ENCODE measurements at regions not wholly inside any gene's neighbourhood (a gene's known extent, or its start where the extent isn't known, plus 50 kb on each side); places are given as distances from the start of the nearest gene placed in this dataset.

- H3K27ac ChIP-seq, result no peak overlapping the region
- H3K4me1 ChIP-seq (ENCODE audit: insufficient read depth), result peaks cover 31% of the 10 kb centered on the region
- H3K4me3 ChIP-seq, result no peak overlapping the region
- no peak for TF ChIP-seq POLR2A (IDR thresholded peaks at IDR 0.05)
- TF ChIP-seq CTCF (IDR thresholded peaks at IDR 0.05), result no peak
- TF ChIP-seq EP300 (IDR thresholded peaks at IDR 0.05), result no peak
- H3K36me3 ChIP-seq, result no peaks in the 10 kb centered on the region
- H3K27me3 ChIP-seq, result no peaks in the 10 kb centered on the region
- DNase-seq, result no peak
- H3K9me3 ChIP-seq, result no peaks in the 10 kb centered on the region
- intact Hi-C loops (cut with DNase I), result loop anchor here in 1 of 4 donors (10.0 kb wide), 1 partner anchor 637 kb away; no protein-coding TSS in a partner anchor
Observed at GRCh38 chr10:78547905-78548304, 514.2 kb downstream of the RPS24 start.

GRCh38 chr10:78548369-78548768 is 514.7 kb downstream of the RPS24 start:
- TF ChIP-seq POLR2A (IDR thresholded peaks at IDR 0.05) (no peak), EP300 (IDR thresholded peaks at IDR 0.05) (no peak), CTCF (IDR thresholded peaks at IDR 0.05) (no peak)
- Histone ChIP-seq H3K9me3 (no peaks in the 10 kb centered on the region), H3K27ac (no peak overlapping the region), H3K4me1 (ENCODE audit: insufficient read depth) (peaks cover 30% of the 10 kb centered on the region), H3K36me3 (no peaks in the 10 kb centered on the region), H3K4me3 (no peak overlapping the region), H3K27me3 (no peaks in the 10 kb centered on the region)
- DNase-seq, result no peak
- intact Hi-C loops (cut with DNase I), result loop anchor here in 1 of 4 donors (10.0 kb wide), 1 partner anchor 636 kb away; no protein-coding TSS in a partner anchor
- 83 to 94% (median 93%) methylated on average over 3 of the region's 3 CpGs for WGBS, 3 donors

- Histone ChIP-seq H3K27ac (no peak overlapping the region), H3K4me1 (ENCODE audit: insufficient read depth) (peaks cover 21% of the 10 kb centered on the region), H3K9me3 (no peaks in the 10 kb centered on the region), H3K4me3 (no peak overlapping the region), H3K36me3 (no peaks in the 10 kb centered on the region), H3K27me3 (no peaks in the 10 kb centered on the region)
- intact Hi-C loops (cut with DNase I), result loop anchor here in 1 of 4 donors (10.0 kb wide), 1 partner anchor 635 kb away; no protein-coding TSS in a partner anchor
- no peak for DNase-seq
- 63 to 67% (median 65%) methylated on average over 9 of the region's 9 CpGs for WGBS, 3 donors
- no peak for TF ChIP-seq POLR2A (IDR thresholded peaks at IDR 0.05)
- TF ChIP-seq CTCF (IDR thresholded peaks at IDR 0.05), result no peak
- TF ChIP-seq EP300 (IDR thresholded peaks at IDR 0.05), result no peak
Observed at GRCh38 chr10:78549140-78549935, 515.7 kb downstream of the RPS24 start.

- Histone ChIP-seq H3K4me3 (no peak overlapping the region), H3K27ac (no peak overlapping the region), H3K27me3 (no peaks in the 10 kb centered on the region), H3K9me3 (no peaks in the 10 kb centered on the region), H3K36me3 (no peaks in the 10 kb centered on the region), H3K4me1 (ENCODE audit: insufficient read depth) (peaks cover 19% of the 10 kb centered on the region)
- no peak for DNase-seq
- no peak for TF ChIP-seq POLR2A (IDR thresholded peaks at IDR 0.05)
- no peak for TF ChIP-seq CTCF (IDR thresholded peaks at IDR 0.05)
- TF ChIP-seq EP300 (IDR thresholded peaks at IDR 0.05), result no peak
- 91 to 94% (median 92%) methylated on average over 4 of the region's 4 CpGs for WGBS, 3 donors
- intact Hi-C loops (cut with DNase I), result no loop called here
Observed at GRCh38 chr10:78550090-78550489, 516.4 kb downstream of the RPS24 start.
